HEK293T (cell line): ENCODE measurements at regions not wholly inside any gene's neighbourhood (a gene's known extent, or its start where the extent isn't known, plus 50 kb on each side); places are given as distances from the start of the nearest gene placed in this dataset.

Experiments used
- BHLHE40 ChIP-seq: fragments of 450-650 bp; IDR thresholded peaks from 2 replicates; pipeline ENCODE4 v1.6.1; 2016; ENCODE audit warnings: mild to moderate bottlenecking, moderate library complexity, borderline replicate concordance
- ELF4 ChIP-seq: fragments of 450-650 bp; IDR thresholded peaks from 2 replicates; pipeline ENCODE4 v1.6.1; 2017; ENCODE audit warnings: antibody characterized with exemption
- FOXK2 ChIP-seq: fragments of 450-650 bp; IDR thresholded peaks from 2 replicates; pipeline ENCODE4 v1.6.1; 2016; ENCODE audit warnings: mild to moderate bottlenecking
- FOXM1 ChIP-seq: fragments of 450-650 bp; IDR thresholded peaks from 2 replicates; pipeline ENCODE4 v1.6.1; 2017; ENCODE audit warnings: mild to moderate bottlenecking, borderline replicate concordance
- HDGF ChIP-seq: fragments of 450-650 bp; IDR thresholded peaks from 2 replicates; pipeline ENCODE4 v1.6.1; 2017; ENCODE audit warnings: antibody characterized with exemption, borderline replicate concordance
- LEF1 ChIP-seq: fragments of 450-650 bp; IDR thresholded peaks from 2 replicates; pipeline ENCODE4 v1.6.1; 2017; ENCODE audit warnings: mild to moderate bottlenecking, borderline replicate concordance
- NFRKB ChIP-seq: fragments of 450-650 bp; IDR thresholded peaks from 2 replicates; pipeline ENCODE4 v1.6.1; 2016; ENCODE audit warnings: mild to moderate bottlenecking, moderate library complexity
- SP1 ChIP-seq: fragments of 450-650 bp; IDR thresholded peaks from 2 replicates; pipeline ENCODE4 v1.6.1; 2017
- SUZ12 ChIP-seq: fragments of 450-650 bp; IDR thresholded peaks from 2 replicates; pipeline ENCODE4 v1.6.1; 2016; ENCODE audit warnings: mild to moderate bottlenecking
- TARDBP ChIP-seq: fragments of 450-650 bp; IDR thresholded peaks from 2 replicates; pipeline ENCODE4 v1.6.1; 2016
- ZNF384 ChIP-seq: fragments of 450-650 bp; IDR thresholded peaks from 2 replicates; pipeline ENCODE4 v1.6.1; 2016
- TF ChIP-seq, protein P1 (sequence below): fragments of 450-650 bp; IDR thresholded peaks from 2 replicates; pipeline ENCODE4 v1.6.1; 2016

DNA sequence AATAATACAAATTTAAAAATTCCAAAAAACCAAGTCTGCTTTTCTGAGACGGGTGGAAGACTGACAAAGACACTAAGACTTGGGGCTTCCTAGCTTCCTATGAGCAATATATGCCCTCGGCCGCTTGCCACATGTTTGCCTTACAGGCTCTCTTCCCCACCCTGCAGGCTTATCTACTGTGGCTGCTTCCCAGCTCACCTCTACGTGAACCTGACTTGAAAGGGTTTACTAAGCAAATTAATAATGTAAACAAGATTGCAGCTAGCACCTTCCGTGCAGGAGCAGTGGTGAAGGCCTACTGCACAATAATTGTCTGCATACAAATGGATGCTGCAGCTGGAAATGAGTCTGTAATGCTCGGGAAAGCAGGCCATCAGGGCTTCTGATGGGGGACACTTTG, 152.9 kb upstream of the DAB1 start:
- no peak for TF ChIP-seq SP1
- TF ChIP-seq ELF4: no peak
- no peak for TF ChIP-seq FOXM1
- TF ChIP-seq HDGF: no peak
- no peak for TF ChIP-seq TARDBP
- TF ChIP-seq LEF1: no peak
- TF ChIP-seq FOXK2: no peak
- TF ChIP-seq NFRKB: no peak
- TF ChIP-seq SUZ12: no peak
- TF ChIP-seq, protein P1, sequence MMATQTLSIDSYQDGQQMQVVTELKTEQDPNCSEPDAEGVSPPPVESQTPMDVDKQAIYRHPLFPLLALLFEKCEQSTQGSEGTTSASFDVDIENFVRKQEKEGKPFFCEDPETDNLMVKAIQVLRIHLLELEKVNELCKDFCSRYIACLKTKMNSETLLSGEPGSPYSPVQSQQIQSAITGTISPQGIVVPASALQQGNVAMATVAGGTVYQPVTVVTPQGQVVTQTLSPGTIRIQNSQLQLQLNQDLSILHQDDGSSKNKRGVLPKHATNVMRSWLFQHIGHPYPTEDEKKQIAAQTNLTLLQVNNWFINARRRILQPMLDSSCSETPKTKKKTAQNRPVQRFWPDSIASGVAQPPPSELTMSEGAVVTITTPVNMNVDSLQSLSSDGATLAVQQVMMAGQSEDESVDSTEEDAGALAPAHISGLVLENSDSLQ: no peak
- TF ChIP-seq BHLHE40: no peak
- TF ChIP-seq ZNF384: no peak
